GM12878 (cell line): ENCODE measurements at regions not wholly inside any gene's neighbourhood (a gene's known extent, or its start where the extent isn't known, plus 50 kb on each side); places are given as distances from the start of the nearest gene placed in this dataset.

Source experiments
- ATF2 ChIP-seq: IDR thresholded peaks from 2 replicates; pipeline ENCODE4 v1.6.1; 2012; ENCODE audit warnings: low read length, inconsistent platforms
- ATF3 ChIP-seq: IDR thresholded peaks from 2 replicates; pipeline ENCODE4 v1.6.1; 2011; ENCODE audit warnings: low read depth, mild to moderate bottlenecking, low read length, moderate library complexity, borderline replicate concordance; ENCODE audit errors: extremely low read depth
- BCL3 ChIP-seq: IDR thresholded peaks from 2 replicates; pipeline ENCODE4 v1.6.1; 2011; ENCODE audit warnings: borderline replicate concordance, low read depth, mild to moderate bottlenecking, moderate library complexity, low read length; ENCODE audit not compliant: insufficient read depth, poor library complexity, severe bottlenecking
- BHLHE40 ChIP-seq, 2 experiments: fragments of 450-650 bp in 1 of 2; IDR thresholded peaks; 2 replicates each; pipeline ENCODE4 v1.6.1; 2011 to 2017; ENCODE audit warnings: low read depth in 2 of 2, borderline replicate concordance in 1 of 2, improper control_type of control experiment in 1 of 2, low read length in 1 of 2, mild to moderate bottlenecking in 1 of 2
- CEBPB ChIP-seq, 2 experiments: fragments of 150-350 bp in 1 of 2; IDR thresholded peaks; 2 replicates each; pipeline ENCODE4 v1.6.1; 2012 to 2014; ENCODE audit warnings: low read depth in 2 of 2, low read length in 2 of 2, borderline replicate concordance in 1 of 2, inconsistent platforms in 1 of 2
- EZH2 ChIP-seq: IDR thresholded peaks from 2 replicates; pipeline ENCODE4 v1.6.1; 2012; ENCODE audit warnings: low read depth, mild to moderate bottlenecking, control low read depth, inconsistent platforms, low read length, borderline replicate concordance; ENCODE audit not compliant: control insufficient read depth
- KDM1A ChIP-seq: fragments of 200-600 bp; sonication (generic); IDR thresholded peaks from 2 replicates; pipeline ENCODE4 v1.6.1; 2016; ENCODE audit warnings: borderline replicate concordance
- NFIC ChIP-seq: IDR thresholded peaks from 2 replicates; pipeline ENCODE4 v1.6.1; 2012; ENCODE audit warnings: low read depth, mild to moderate bottlenecking, inconsistent platforms, low read length, moderate library complexity
- NR2C1 ChIP-seq: fragments of 450-650 bp; IDR thresholded peaks from 2 replicates; pipeline ENCODE4 v1.6.1; 2017; ENCODE audit warnings: antibody characterized with exemption, mild to moderate bottlenecking, moderate library complexity
- PML ChIP-seq: IDR thresholded peaks from 2 replicates; pipeline ENCODE4 v1.6.1; 2012; ENCODE audit warnings: low read length, inconsistent platforms
- POLR2A ChIP-seq: IDR thresholded peaks from 2 replicates; pipeline ENCODE4 v1.6.1; 2011; ENCODE audit warnings: low read depth, mild to moderate bottlenecking, low read length
- POLR2AphosphoS5 ChIP-seq: IDR thresholded peaks from 2 replicates; pipeline ENCODE4 v1.6.1; 2011; ENCODE audit warnings: mild to moderate bottlenecking, low read length, inconsistent platforms
- TAF1 ChIP-seq: IDR thresholded peaks from 2 replicates; pipeline ENCODE4 v1.6.1; 2011; ENCODE audit warnings: mild to moderate bottlenecking, low read depth, low read length, borderline replicate concordance
- TF ChIP-seq, protein P1 (sequence below), 3 experiments: IDR thresholded peaks in 2 of 3; conservative IDR thresholded peaks in 1 of 3; 2 replicates each; pipeline ENCODE4 v1.5.1; 2011; ENCODE audit warnings: low read depth in 3 of 3, low read length in 3 of 3, mild to moderate bottlenecking in 3 of 3, control low read depth in 2 of 3, moderate library complexity in 2 of 3, inconsistent platforms in 1 of 3, mixed read lengths in 1 of 3; ENCODE audit not compliant: control insufficient read depth in 2 of 3, insufficient read depth in 1 of 3; ENCODE audit errors: extremely low read depth in 1 of 3

DNA sequence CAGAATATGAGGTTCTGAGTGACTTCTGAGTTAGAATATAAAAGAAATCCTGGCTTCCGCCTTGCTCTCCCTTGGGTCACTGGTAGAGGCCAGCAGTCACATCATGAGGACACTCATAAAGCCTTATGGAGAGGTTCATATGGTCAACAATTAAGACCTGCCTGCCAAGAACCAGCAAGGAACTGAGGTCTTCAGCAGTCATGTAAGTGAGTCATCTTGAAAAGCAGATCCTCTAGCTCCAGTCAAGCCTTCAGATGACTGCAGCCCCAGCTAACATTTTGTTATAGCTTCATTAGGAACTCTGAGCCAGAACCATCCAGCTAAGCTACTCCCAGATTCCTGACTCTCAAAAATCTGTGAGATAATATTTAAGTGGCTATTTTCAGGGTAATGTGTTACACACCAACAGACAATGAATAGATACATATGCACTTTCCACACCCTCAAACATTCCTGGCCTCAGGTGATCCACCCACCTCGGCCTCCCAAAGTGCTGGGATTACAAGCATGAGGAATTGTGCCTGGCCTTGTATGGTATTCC, 447.2 kb downstream of the SHQ1 start:
- TF ChIP-seq CEBPB (IDR thresholded peaks at IDR 0.05; ENCODE audit: borderline replicate concordance in 1 of 2, low read depth in 2 of 2, low read length in 2 of 2) (no peak), TAF1 (no peak), BHLHE40 (IDR thresholded peaks at IDR 0.05; ENCODE audit: borderline replicate concordance in 1 of 2, low read depth in 2 of 2, low read length in 1 of 2) (no peak), EZH2 (no peak), POLR2A (no peak), ATF2 (no peak), POLR2AphosphoS5 (no peak), NR2C1 (no peak), BCL3 (no peak), PML (no peak), ATF3 (no peak), NFIC (no peak), KDM1A (no peak)
- TF ChIP-seq, protein P1, sequence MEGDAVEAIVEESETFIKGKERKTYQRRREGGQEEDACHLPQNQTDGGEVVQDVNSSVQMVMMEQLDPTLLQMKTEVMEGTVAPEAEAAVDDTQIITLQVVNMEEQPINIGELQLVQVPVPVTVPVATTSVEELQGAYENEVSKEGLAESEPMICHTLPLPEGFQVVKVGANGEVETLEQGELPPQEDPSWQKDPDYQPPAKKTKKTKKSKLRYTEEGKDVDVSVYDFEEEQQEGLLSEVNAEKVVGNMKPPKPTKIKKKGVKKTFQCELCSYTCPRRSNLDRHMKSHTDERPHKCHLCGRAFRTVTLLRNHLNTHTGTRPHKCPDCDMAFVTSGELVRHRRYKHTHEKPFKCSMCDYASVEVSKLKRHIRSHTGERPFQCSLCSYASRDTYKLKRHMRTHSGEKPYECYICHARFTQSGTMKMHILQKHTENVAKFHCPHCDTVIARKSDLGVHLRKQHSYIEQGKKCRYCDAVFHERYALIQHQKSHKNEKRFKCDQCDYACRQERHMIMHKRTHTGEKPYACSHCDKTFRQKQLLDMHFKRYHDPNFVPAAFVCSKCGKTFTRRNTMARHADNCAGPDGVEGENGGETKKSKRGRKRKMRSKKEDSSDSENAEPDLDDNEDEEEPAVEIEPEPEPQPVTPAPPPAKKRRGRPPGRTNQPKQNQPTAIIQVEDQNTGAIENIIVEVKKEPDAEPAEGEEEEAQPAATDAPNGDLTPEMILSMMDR (IDR thresholded peaks at IDR 0.05 in 2 of 3, conservative IDR thresholded peaks at IDR 0.05 in 1 of 3; ENCODE audit: control insufficient read depth in 2 of 3, extremely low read depth in 1 of 3, insufficient read depth in 1 of 3, low read depth in 3 of 3, low read length in 3 of 3), result no peak
